Activated CD8-positive, alpha-beta T cell treated with anti-CD3 and anti-CD28 coated beads, Interleukin-2, amount 10 ng/mL, durations not matched to agents 7 days and 5 days (primary cell): ENCODE measurements at regions not wholly inside any gene's neighbourhood (a gene's known extent, or its start where the extent isn't known, plus 50 kb on each side); places are given as distances from the start of the nearest gene placed in this dataset.

Experiments used
- ATAC-seq: fragments of 150-1000 bp; cut with Tn5 transposase; one replicate; pipeline ENCODE4 v1.10.0; 2021; ENCODE audit warnings: moderate library complexity
- CTCF ChIA-PET: fragments of 350-600 bp; sonication (Branson Sonifier 250); formaldehyde crosslinking; loops from one replicate; lab custom pipeline; 2021; ENCODE audit warnings: antibody characterized with exemption; lab: Charles Lee
- POLR2A ChIA-PET: fragments of 350-600 bp; sonication (Branson Sonifier 250); formaldehyde crosslinking; loops from one replicate; lab custom pipeline; 2021; ENCODE audit warnings: antibody characterized with exemption; lab: Charles Lee
- DNase-seq: peaks from one replicate; pipeline ENCODE4 v3.0.0-alpha.2; 2020
- H3K27ac Mint-ChIP-seq: one replicate; pipeline ENCODE4 v1.8.0; 2021; ENCODE audit warnings: mild to moderate bottlenecking, mixed read lengths
- H3K27me3 Mint-ChIP-seq: one replicate; pipeline ENCODE4 v1.8.0; 2021; ENCODE audit warnings: low read depth, mixed read lengths
- H3K36me3 Mint-ChIP-seq: one replicate; pipeline ENCODE4 v1.8.0; 2021; ENCODE audit warnings: low read depth, mixed read lengths
- H3K4me1 Mint-ChIP-seq: one replicate; pipeline ENCODE4 v1.8.0; 2021; ENCODE audit warnings: low read depth, mixed read lengths
- H3K4me3 Mint-ChIP-seq: one replicate; pipeline ENCODE4 v1.8.0; 2021; ENCODE audit warnings: mild to moderate bottlenecking, mixed read lengths
- H3K9me3 Mint-ChIP-seq: one replicate; pipeline ENCODE4 v1.8.0; 2022; ENCODE audit warnings: mixed read lengths; ENCODE audit not compliant: insufficient read depth

DNA sequence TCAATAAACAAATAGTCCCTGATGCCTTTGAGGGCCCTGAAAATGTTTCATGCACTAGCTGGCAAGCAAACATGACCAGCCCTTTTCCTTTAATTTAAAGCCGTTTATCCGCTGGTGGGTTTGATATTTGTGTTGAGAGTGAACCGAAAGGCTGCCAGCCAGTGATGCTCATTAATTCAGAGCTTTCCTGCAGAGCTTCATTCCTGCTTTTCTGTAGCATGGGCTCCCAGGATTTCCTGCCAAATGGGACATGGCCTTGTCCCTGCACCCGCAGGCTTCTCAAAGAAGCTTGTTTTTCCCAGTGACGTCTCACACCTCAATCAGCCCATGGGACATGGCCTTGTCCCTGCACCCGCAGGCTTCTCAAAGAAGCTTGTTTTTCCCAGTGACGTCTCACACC is 219.6 kb downstream of the MTHFS start:
- ChIA-PET CTCF (interaction anchor here (0.9 to 1.0 kb wide), 2 partner anchors 54 to 81 kb away, joined by 3 read pairs; no protein-coding TSS in a partner anchor), POLR2A (no interaction called here)
- no peak for DNase-seq
- no peak overlapping the region for H3K4me3 Mint-ChIP-seq
- H3K36me3 Mint-ChIP-seq: no peaks in the 10 kb centered on the region
- H3K27ac Mint-ChIP-seq: no peak overlapping the region
- peaks cover 22% of the 10 kb centered on the region for H3K27me3 Mint-ChIP-seq
- H3K4me1 Mint-ChIP-seq: peaks cover 3% of the 10 kb centered on the region
- ATAC-seq: no peak
- H3K9me3 Mint-ChIP-seq: no peaks in the 10 kb centered on the region

DNA sequence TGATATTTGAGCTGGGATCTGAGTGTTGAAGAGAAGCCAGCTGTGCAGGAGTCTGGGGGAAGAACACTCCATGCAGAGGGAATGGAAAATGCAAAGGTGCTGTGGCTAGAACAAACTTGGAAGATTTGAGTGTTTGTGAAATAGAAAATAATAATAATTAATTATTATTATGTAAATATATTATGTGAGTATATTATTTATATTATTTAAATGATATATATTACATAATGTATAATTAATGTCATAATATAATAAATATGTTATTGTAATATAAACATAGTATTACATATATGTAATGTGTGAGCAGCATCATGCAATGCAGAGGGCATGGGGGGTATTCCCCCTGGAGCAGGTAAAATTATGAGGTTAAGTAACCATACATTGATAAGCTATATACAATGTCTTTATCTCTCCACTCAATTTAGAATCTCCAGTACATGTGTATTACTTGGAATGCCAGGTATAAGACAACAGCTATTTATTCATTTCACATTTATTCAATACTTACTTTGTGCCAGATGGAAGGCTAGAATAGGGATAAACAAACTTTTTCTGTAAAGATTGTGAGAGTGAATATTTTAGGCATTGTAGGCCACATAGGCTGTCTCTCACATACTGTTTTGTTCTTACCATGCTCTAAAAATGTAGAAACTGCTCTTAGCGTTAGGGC is 218.6 kb downstream of the MTHFS start:
- POLR2A ChIA-PET: no interaction called here
- Mint-ChIP-seq H3K9me3 (no peaks in the 10 kb centered on the region), H3K4me1 (peaks cover 3% of the 10 kb centered on the region), H3K27ac (no peak overlapping the region), H3K4me3 (no peak overlapping the region), H3K36me3 (no peaks in the 10 kb centered on the region), H3K27me3 (peaks cover 22% of the 10 kb centered on the region)
- ATAC-seq: no peak
- CTCF ChIA-PET: no interaction called here
- no peak for DNase-seq

DNA sequence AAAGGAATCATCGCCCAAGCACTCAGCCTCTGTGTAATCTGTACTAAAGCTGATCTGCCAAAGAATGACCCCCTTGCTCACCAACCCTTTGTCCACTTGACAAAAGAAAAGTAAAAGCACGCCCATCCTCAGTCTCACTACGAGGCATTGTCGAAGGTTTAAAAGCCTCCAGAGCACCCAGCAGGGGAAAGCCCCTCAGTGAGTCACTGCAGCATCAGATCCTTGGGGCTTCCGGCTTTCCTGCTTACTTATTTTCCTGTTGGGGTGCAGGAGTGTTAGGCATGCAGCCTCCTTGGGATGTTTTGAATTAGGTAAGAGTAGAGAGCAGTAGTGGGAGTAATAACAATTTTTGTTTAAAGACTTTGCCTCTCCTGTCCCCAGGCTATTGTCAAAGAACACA is 216.1 kb downstream of the MTHFS start:
- ATAC-seq: no peak
- no peak overlapping the region for H3K27ac Mint-ChIP-seq
- H3K9me3 Mint-ChIP-seq: no peaks in the 10 kb centered on the region
- H3K36me3 Mint-ChIP-seq: no peaks in the 10 kb centered on the region
- peaks cover 12% of the 10 kb centered on the region for H3K27me3 Mint-ChIP-seq
- ChIA-PET POLR2A (no interaction called here), CTCF (no interaction called here)
- H3K4me1 Mint-ChIP-seq: no peaks in the 10 kb centered on the region
- no peak overlapping the region for H3K4me3 Mint-ChIP-seq
- DNase-seq: no peak

DNA sequence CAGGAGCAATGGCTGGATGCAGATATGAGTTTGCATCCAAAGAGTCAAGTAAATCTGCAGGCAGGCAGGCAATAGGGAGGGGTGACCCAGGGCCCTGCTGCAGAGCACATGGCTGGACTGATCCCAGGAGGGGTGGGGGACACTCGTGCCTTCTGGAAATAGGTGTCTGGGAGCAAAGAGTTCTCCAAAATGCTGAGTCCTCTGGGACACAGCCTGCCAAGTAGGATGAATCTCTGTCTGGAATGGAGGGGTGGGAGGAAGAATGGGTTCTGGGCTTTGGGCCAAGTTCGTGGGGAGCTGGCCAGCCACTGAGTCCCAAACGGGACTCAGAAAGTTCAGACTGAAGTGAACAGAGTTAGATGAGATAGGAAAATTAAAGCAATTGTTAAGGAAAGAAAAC is 214.5 kb downstream of the MTHFS start:
- ChIA-PET POLR2A (no interaction called here), CTCF (no interaction called here)
- ATAC-seq (no peak), DNase-seq (no peak)
- no peaks in the 10 kb centered on the region for H3K9me3 Mint-ChIP-seq
- no peak overlapping the region for H3K27ac Mint-ChIP-seq
- no peak overlapping the region for H3K4me3 Mint-ChIP-seq
- H3K36me3 Mint-ChIP-seq: no peaks in the 10 kb centered on the region
- no peaks in the 10 kb centered on the region for H3K4me1 Mint-ChIP-seq
- peaks cover 12% of the 10 kb centered on the region for H3K27me3 Mint-ChIP-seq

DNA sequence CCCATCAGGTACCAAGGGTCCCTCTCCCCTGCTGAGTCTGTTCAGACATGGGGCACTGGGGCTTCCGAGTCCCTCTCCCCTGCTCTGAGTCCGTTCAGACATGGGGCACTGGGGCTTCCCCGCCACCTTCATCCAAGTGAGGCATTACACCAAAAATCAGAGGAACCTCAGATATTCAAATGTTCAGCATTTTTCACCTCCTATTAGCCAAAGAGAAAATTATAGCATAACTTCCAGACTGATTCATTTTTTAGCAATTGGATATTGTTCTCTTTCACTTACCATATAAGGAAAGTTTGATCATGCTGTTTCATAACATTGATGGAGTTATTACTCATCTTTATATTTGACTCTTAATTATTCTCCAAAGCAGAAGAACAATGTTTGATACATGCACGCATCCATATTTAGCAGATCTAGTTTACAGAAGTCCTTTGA is 213.9 kb downstream of the MTHFS start:
- H3K27me3 Mint-ChIP-seq: peaks cover 10% of the 10 kb centered on the region
- POLR2A ChIA-PET: interaction anchor here (0.5 kb wide), 1 partner anchor 14 kb away, joined by 3 read pairs; no protein-coding TSS in a partner anchor
- no peaks in the 10 kb centered on the region for H3K4me1 Mint-ChIP-seq
- no peaks in the 10 kb centered on the region for H3K9me3 Mint-ChIP-seq
- CTCF ChIA-PET: no interaction called here
- H3K27ac Mint-ChIP-seq: no peak overlapping the region
- DNase-seq (no peak), ATAC-seq (no peak)
- H3K36me3 Mint-ChIP-seq: no peaks in the 10 kb centered on the region
- no peak overlapping the region for H3K4me3 Mint-ChIP-seq

DNA sequence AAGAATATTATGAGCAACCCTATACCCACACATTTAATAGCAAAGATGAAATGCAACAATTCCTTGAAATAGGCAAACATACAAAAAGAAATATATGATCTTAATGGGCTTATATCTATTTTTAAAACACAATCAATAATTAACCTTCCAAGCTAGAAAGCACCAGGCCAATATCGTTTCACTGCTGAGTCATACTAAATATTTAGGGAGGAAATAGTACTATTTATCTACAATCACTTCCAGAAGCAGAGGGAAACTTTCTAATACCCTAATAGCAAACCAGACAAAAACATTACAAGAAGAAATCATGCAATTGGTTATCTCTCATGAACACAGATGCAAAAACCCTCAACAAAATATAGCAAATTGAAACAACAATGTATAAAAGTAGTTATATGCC is 207.8 kb downstream of the MTHFS start:
- no peaks in the 10 kb centered on the region for H3K36me3 Mint-ChIP-seq
- ATAC-seq (no peak), DNase-seq (no peak)
- H3K27me3 Mint-ChIP-seq: peaks cover 14% of the 10 kb centered on the region
- no peaks in the 10 kb centered on the region for H3K9me3 Mint-ChIP-seq
- POLR2A ChIA-PET: no interaction called here
- no peaks in the 10 kb centered on the region for H3K4me1 Mint-ChIP-seq
- no peak overlapping the region for H3K4me3 Mint-ChIP-seq
- no peak overlapping the region for H3K27ac Mint-ChIP-seq
- CTCF ChIA-PET: interaction anchor here (0.6 kb wide), 1 partner anchor 311 kb away, joined by 3 read pairs; no protein-coding TSS in a partner anchor

DNA sequence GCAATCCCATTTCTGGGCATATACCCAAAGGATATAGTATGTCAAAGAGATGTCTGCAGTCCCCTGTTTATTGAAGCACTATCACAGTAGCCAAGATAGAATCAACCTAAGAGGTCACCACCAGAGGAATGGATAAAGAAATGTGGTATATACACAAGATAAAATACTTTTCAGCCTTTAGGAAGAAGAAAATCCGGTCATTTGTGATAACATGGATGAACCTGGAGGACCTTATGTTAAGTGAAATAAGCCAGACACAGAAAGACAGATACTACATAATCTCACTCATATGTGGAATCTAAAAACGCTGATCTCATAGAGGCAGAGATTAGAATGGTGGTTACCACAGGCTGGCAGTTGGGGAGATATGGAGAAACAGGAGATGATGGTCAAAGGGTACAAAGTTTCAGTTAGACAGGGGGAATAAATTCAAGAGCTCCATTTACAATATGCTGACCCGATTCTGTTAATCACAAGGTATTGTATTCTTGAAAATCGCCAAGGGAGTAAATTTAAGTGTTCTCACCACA is 195.8 kb downstream of the MTHFS start:
- DNase-seq: no peak
- Mint-ChIP-seq H3K27ac (no peak overlapping the region), H3K36me3 (no peaks in the 10 kb centered on the region), H3K27me3 (peaks cover 18% of the 10 kb centered on the region), H3K4me3 (no peak overlapping the region), H3K9me3 (no peaks in the 10 kb centered on the region), H3K4me1 (no peaks in the 10 kb centered on the region)
- CTCF ChIA-PET: no interaction called here
- no peak for ATAC-seq
- POLR2A ChIA-PET: no interaction called here

DNA sequence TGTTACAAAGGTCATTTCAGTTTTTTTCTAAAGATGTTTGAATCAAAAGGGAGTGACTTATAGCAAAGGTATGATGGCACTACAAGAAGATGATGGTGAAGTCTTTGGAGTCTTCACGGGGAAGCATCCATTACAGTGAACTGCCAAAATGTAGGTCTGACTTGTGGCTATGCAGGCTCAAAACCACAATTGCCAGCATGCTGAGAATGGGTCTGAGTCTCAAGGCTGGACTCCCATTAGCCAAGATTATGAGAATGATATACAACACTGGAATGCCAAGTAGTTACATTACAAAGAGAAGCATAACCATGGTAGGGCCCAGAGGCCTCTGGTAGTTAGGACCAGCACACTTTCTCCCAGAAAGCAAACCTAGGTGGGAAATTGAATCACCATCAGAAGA is 194.2 kb downstream of the MTHFS start:
- ATAC-seq (no peak), DNase-seq (no peak)
- Mint-ChIP-seq H3K4me1 (no peaks in the 10 kb centered on the region), H3K9me3 (no peaks in the 10 kb centered on the region), H3K4me3 (no peak overlapping the region), H3K36me3 (no peaks in the 10 kb centered on the region), H3K27me3 (peaks cover 27% of the 10 kb centered on the region), H3K27ac (no peak overlapping the region)
- POLR2A ChIA-PET: no interaction called here
- CTCF ChIA-PET: no interaction called here

DNA sequence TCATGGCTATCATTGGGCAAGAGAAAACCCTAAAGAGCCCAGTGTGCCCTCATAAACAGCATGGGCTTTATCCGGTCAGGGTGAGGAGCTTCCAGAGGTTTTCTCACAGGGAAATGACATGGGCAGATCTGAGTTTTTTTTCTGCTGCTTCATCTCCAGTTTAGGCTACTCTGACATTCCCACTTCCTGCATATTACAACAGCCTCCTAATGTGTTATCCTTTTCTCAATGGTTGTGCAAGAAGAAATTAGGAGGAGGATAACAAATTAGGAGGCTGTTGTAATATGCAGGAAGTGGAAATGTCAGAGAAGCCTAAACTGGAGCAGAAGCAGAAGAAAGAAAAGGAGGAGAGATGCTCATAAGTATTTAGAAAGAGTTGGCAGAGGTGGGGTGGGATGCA is 175.6 kb downstream of the MTHFS start:
- ATAC-seq (no peak), DNase-seq (no peak)
- H3K4me1 Mint-ChIP-seq: no peaks in the 10 kb centered on the region
- H3K9me3 Mint-ChIP-seq: no peaks in the 10 kb centered on the region
- H3K36me3 Mint-ChIP-seq: no peaks in the 10 kb centered on the region
- CTCF ChIA-PET: no interaction called here
- H3K27ac Mint-ChIP-seq: no peak overlapping the region
- H3K27me3 Mint-ChIP-seq: peaks cover 11% of the 10 kb centered on the region
- POLR2A ChIA-PET: no interaction called here
- H3K4me3 Mint-ChIP-seq: no peak overlapping the region

DNA sequence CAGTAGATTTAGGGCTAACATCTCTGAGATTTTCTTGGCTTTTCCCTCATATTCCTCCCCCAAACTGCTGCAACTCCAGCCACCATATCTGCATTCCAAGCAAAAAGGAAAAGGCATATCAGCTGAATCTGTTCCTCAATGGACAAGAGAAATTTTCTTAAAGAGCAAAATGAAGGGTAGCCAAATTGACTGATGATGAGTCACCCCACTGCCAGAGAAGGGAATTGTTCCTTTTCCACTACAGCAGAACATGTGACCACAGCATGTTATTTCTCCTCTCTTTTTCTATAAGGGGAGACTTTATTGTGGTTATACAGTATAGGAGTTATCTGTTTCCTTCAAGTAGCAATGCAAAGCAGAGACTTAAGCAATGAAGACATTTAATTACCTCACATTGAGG is 172.5 kb downstream of the MTHFS start:
- Mint-ChIP-seq H3K27ac (no peak overlapping the region), H3K9me3 (no peaks in the 10 kb centered on the region), H3K4me3 (no peak overlapping the region), H3K4me1 (no peaks in the 10 kb centered on the region), H3K27me3 (peaks cover 17% of the 10 kb centered on the region), H3K36me3 (no peaks in the 10 kb centered on the region)
- POLR2A ChIA-PET: no interaction called here
- CTCF ChIA-PET: no interaction called here
- ATAC-seq (no peak), DNase-seq (no peak)

DNA sequence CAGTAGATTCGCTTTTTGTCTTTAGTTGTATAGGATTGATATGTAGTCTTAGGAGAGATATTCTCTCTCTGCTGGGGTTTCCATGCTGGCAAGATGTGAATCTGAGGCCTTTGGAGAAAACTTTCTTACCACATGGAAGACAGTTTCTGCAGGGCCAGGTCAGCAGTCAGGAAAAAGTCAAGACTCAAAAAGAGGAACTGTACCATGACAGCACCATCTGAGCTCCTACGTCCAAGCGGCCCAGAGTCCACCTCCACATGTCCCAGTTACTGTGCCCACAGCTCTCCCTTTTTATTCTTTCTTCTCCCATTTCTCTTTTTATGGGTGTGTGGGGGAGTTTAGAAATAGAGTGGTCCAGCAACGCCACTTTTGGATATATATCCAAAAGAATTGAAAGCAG is 172.0 kb downstream of the MTHFS start:
- H3K27ac Mint-ChIP-seq: no peak overlapping the region
- ChIA-PET POLR2A (no interaction called here), CTCF (no interaction called here)
- no peaks in the 10 kb centered on the region for H3K4me1 Mint-ChIP-seq
- ATAC-seq: no peak
- no peak overlapping the region for H3K4me3 Mint-ChIP-seq
- H3K36me3 Mint-ChIP-seq: no peaks in the 10 kb centered on the region
- H3K27me3 Mint-ChIP-seq: peaks cover 17% of the 10 kb centered on the region
- DNase-seq: no peak
- H3K9me3 Mint-ChIP-seq: no peaks in the 10 kb centered on the region

DNA sequence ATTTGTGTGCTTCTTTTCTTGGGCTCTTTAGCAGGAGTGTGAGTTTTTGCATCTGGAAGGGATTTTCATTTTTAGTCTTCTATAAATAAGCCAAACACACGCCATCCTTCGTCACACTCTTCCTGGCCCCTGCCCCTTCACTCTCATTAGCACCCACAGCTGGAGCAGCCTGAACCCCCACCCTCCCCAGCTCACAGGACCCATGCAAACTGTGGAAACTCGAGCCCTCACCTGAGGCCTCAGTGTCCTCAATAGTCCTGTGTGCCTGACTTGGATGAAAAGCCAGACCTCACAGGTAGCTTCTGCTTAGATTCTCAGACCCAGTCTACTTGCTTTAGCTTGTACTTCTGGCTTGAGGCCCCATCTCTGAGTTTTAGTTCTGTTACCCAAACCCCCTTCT is 167.9 kb downstream of the MTHFS start:
- Mint-ChIP-seq H3K4me3 (no peak overlapping the region), H3K9me3 (no peaks in the 10 kb centered on the region), H3K27ac (no peak overlapping the region), H3K36me3 (no peaks in the 10 kb centered on the region), H3K27me3 (peaks cover 16% of the 10 kb centered on the region), H3K4me1 (no peaks in the 10 kb centered on the region)
- ATAC-seq: no peak
- POLR2A ChIA-PET: no interaction called here
- DNase-seq: no peak
- CTCF ChIA-PET: no interaction called here
